ENCODE measurements at regions not wholly inside any gene's neighbourhood (a gene's known extent, or its start where the extent isn't known, plus 50 kb on each side); places are given as distances from the start of the nearest gene placed in this dataset.

DNA sequence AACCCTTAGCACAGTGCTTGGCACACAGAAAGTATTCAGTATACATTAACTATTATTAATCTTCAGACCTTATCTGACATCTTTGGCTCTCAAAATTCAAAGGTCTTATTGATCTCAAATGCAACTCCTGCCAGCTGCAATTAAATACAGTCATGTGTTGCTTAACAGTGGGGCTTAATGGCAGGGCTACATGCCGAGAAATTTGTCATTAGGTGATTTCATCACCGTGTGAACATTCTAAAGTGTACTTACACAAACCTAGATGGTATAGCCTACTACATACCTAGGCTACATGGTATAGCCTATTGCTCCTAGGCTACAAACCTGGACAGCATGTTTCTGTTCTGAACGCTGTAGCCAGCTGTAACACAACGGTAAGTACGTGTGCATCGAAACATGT is 156.3 kb upstream of the TMCC3 start:
- H3K4me1 ChIP-seq: peaks cover 0 to 15% (median 0%) of the 10 kb centered on the region in 6 donors
- no peaks in the 10 kb centered on the region for H3K36me3 ChIP-seq
- no peak overlapping the region for H3K4me3 ChIP-seq
- intact Hi-C loops (cut with DNase I; ENCODE audit: low total_unique reads): no loop called here
- 87 to 96% (median 94%) methylated on average over 6 of the region's 6 CpGs for WGBS, 5 donors
- no peaks in the 10 kb centered on the region for H3K27me3 ChIP-seq (replicated peaks in 1 of 7)
- TF ChIP-seq, protein P1, sequence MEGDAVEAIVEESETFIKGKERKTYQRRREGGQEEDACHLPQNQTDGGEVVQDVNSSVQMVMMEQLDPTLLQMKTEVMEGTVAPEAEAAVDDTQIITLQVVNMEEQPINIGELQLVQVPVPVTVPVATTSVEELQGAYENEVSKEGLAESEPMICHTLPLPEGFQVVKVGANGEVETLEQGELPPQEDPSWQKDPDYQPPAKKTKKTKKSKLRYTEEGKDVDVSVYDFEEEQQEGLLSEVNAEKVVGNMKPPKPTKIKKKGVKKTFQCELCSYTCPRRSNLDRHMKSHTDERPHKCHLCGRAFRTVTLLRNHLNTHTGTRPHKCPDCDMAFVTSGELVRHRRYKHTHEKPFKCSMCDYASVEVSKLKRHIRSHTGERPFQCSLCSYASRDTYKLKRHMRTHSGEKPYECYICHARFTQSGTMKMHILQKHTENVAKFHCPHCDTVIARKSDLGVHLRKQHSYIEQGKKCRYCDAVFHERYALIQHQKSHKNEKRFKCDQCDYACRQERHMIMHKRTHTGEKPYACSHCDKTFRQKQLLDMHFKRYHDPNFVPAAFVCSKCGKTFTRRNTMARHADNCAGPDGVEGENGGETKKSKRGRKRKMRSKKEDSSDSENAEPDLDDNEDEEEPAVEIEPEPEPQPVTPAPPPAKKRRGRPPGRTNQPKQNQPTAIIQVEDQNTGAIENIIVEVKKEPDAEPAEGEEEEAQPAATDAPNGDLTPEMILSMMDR (IDR thresholded peaks at IDR 0.05 in 8 of 11, conservative IDR thresholded peaks at IDR 0.05 in 3 of 11): no peak
- TF ChIP-seq POLR2A (IDR thresholded peaks at IDR 0.05) (no peak), POLR2AphosphoS5 (IDR thresholded peaks at IDR 0.05) (no peak)
- DNase-seq: no peak
- H3K27ac ChIP-seq: no peak overlapping the region
- H3K9me3 ChIP-seq: peaks cover 0 to 15% (median 12%) of the 10 kb centered on the region in 8 donors

DNA sequence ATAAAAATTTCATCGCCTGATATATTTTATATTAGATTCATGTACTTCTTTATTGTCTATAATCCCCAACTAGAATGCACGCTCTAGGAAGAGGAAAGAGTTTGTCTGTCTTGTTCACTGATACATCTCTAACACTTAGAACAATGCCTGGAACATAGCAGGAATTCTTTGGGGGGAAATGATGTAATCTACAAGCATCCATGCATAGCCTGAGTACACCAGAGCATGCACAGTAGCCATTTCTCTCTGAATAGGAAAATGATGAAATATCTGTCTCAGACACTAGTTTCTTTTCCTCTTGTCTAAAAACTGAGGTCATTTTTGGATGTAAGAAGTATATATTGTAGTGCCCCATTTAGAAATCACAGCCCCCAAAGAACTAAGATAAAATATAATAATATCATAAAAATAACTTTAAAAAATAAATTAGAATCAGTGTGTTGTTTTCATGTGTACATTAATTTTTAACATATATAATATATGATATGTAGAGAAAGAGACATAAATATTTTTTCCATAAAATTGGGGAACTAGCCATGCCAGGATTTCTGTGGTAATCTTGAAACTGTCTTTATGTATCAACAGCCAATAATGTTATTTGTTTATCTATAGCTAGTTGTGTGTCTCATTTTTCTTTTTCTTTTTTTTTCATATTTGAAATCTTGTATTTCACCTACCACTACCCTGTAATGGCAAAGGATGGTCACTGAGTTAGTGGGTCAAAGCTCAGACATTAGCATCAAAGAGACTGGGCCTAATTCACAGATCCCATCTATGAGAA is 155.6 kb upstream of the TMCC3 start:
- peaks cover 0 to 15% (median 0%) of the 10 kb centered on the region in 6 donors for H3K4me1 ChIP-seq
- intact Hi-C loops (cut with DNase I; ENCODE audit: low total_unique reads): no loop called here
- no peak overlapping the region for H3K27ac ChIP-seq
- peaks cover 0 to 8% (median 5%) of the 10 kb centered on the region in 8 donors for H3K9me3 ChIP-seq
- 84 to 92% (median 89%) methylated on average over 2 of the region's 2 CpGs for WGBS, 5 donors
- no peaks in the 10 kb centered on the region for H3K27me3 ChIP-seq (replicated peaks in 1 of 7)
- H3K36me3 ChIP-seq: no peaks in the 10 kb centered on the region
- TF ChIP-seq POLR2A (IDR thresholded peaks at IDR 0.05) (no peak), POLR2AphosphoS5 (IDR thresholded peaks at IDR 0.05) (no peak)
- TF ChIP-seq, protein P1 (IDR thresholded peaks at IDR 0.05 in 8 of 11, conservative IDR thresholded peaks at IDR 0.05 in 3 of 11): no peak
- DNase-seq: no peak
- no peak overlapping the region for H3K4me3 ChIP-seq

DNA sequence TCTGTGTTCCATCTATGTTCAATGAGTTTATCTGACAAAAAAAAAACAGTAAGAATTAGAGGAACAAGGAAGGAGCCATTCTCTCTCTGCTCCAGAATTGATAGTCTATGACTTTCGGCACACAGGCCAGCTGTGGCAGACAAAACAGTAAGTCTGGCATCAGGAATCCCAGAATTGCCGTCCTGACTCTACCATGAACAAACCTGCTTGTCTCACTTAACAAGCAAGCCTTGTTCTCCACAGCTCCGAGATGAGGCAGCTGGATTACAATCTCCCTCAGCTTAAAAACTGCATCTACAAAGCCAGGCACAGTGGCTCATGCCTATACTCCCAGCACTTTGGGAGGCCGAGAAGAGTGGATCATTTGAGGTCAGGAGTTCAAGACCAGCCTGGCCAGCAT is 153.6 kb upstream of the TMCC3 start:
- H3K4me1 ChIP-seq: peaks cover 0 to 15% (median 0%) of the 10 kb centered on the region in 6 donors

DNA sequence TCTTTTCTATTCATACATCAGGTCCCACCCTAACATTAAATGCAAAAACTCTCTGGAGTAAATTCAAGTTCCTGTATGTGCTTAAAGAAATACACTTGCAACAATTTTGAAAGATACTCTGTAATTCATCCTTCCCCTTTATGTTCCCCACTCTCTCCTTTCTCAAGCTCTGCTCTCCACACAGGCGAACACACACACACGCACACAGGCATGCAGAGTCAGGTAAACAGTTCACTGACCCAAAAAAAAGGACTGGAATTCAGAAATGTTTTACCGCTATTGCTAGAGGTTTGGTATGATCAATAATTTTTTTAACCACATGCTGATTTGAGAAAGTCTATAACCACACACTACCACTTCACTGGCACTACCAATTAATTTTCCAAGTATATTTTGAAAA is 152.4 kb upstream of the TMCC3 start:
- no peaks in the 10 kb centered on the region for H3K9me3 ChIP-seq
- no peak overlapping the region for H3K4me3 ChIP-seq
- H3K27me3 ChIP-seq (replicated peaks in 1 of 7): no peaks in the 10 kb centered on the region
- intact Hi-C loops (cut with DNase I; ENCODE audit: low total_unique reads): no loop called here
- peaks cover 0 to 15% (median 0%) of the 10 kb centered on the region in 6 donors for H3K4me1 ChIP-seq
- H3K27ac ChIP-seq: no peak overlapping the region
- H3K36me3 ChIP-seq: no peaks in the 10 kb centered on the region
- TF ChIP-seq, protein P1 (IDR thresholded peaks at IDR 0.05 in 8 of 11, conservative IDR thresholded peaks at IDR 0.05 in 3 of 11): no peak
- TF ChIP-seq POLR2AphosphoS5 (IDR thresholded peaks at IDR 0.05) (no peak), POLR2A (IDR thresholded peaks at IDR 0.05) (no peak)
- WGBS, 5 donors: 80 to 97% (median 84%) methylated on average over 3 of the region's 3 CpGs
- no peak for DNase-seq

More for the DNA sequence above, 153.6 kb upstream of the TMCC3 start:
- TF ChIP-seq, protein P1 (IDR thresholded peaks at IDR 0.05 in 8 of 11, conservative IDR thresholded peaks at IDR 0.05 in 3 of 11): no peak
- TF ChIP-seq POLR2A (IDR thresholded peaks at IDR 0.05) (no peak), POLR2AphosphoS5 (IDR thresholded peaks at IDR 0.05) (no peak)
- no peaks in the 10 kb centered on the region for H3K9me3 ChIP-seq
- no peak overlapping the region for H3K4me3 ChIP-seq
- 67 to 73% (median 68%) methylated on average over 4 of the region's 4 CpGs for WGBS, 5 donors
- H3K27ac ChIP-seq: no peak overlapping the region
- intact Hi-C loops (cut with DNase I; ENCODE audit: low total_unique reads): no loop called here
- no peaks in the 10 kb centered on the region for H3K36me3 ChIP-seq
- DNase-seq: no peak
- H3K27me3 ChIP-seq (replicated peaks in 1 of 7): no peaks in the 10 kb centered on the region
